ENCODE measurements at regions not wholly inside any gene's neighbourhood (a gene's known extent, or its start where the extent isn't known, plus 50 kb on each side); places are given as distances from the start of the nearest gene placed in this dataset.
A peak's percentile ranks its signal among the peaks of the same experiment; 100 is the strongest.

- 77% methylated on average over 2 of the region's 2 CpGs for WGBS (ENCODE audit: low lambda C conversion rate)
- Histone ChIP-seq H3K79me2 (ENCODE audit: insufficient read depth) (no peaks in the 10 kb centered on the region), H3K9me2 (no peaks in the 10 kb centered on the region), H3K27ac (ENCODE audit: low read depth in 2 of 2, low read length in 1 of 2) (no peak overlapping the region), H3K9ac (no peak overlapping the region), H2AFZ (ENCODE audit: low read depth) (no peak overlapping the region), H3K4me1 (ENCODE audit: control insufficient read depth in 1 of 2, insufficient read depth in 2 of 2, low read depth in 1 of 2, low read length in 1 of 2) (no peaks in the 10 kb centered on the region), H3K36me3 (replicated peaks in 1 of 2; ENCODE audit: control insufficient read depth in 1 of 2, insufficient read depth in 2 of 2, low read length in 1 of 2) (no peaks in the 10 kb centered on the region), H3K9me3 (no peaks in the 10 kb centered on the region), H3K4me2 (no peak overlapping the region), H3K4me3 (ENCODE audit: low read depth in 2 of 2, low read length in 1 of 2) (no peak overlapping the region), H3F3A (replicated peaks; ENCODE audit: insufficient read depth) (no peaks in the 10 kb centered on the region), H3K27me3 (ENCODE audit: insufficient read depth) (peaks cover 13% of the 10 kb centered on the region; the same call in 1 of the 2 replicates), H4K20me1 (ENCODE audit: insufficient read depth) (no peaks in the 10 kb centered on the region)
- DNase-seq: no peak
- CTCF ChIA-PET: no interaction called here
- TF ChIP-seq TEAD4 (IDR thresholded peaks at IDR 0.05; ENCODE audit: borderline replicate concordance, insufficient read depth): peak; percentile 36; the same call in 1 of the 2 replicates
- no peak for TF ChIP-seq GATA2 (CRISPR knock-in tag; IDR thresholded peaks at IDR 0.05)
- POLR2A ChIA-PET: no interaction called here
Measured at GRCh38 chr2:148582679-148583511, 61.7 kb upstream of the EPC2 start.

DNA sequence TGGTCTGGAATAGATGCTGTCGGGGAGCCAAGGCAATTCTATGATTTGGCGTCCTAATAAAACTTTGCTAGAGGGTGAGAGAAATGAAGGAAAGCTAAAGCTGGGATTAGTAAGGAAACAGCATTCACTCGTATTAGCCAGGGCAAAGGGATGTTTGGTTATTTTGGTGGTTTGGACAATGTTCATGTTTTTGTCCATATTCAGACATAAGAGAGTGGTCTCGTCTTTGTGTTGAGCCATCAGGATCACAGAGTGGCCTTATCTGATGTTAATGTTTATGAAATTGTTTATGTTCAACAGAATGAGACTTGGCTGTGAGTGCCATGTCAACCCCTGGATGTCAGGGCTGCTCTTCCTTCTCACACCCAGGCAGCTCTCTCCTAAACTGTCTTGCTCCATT lies 58.9 kb upstream of the EPC2 start:
- Histone ChIP-seq H4K20me1 (ENCODE audit: insufficient read depth) (no peaks in the 10 kb centered on the region), H3K9me2 (no peaks in the 10 kb centered on the region), H3K79me2 (ENCODE audit: insufficient read depth) (no peaks in the 10 kb centered on the region), H3K36me3 (replicated peaks in 1 of 2; ENCODE audit: control insufficient read depth in 1 of 2, insufficient read depth in 2 of 2, low read length in 1 of 2) (no peaks in the 10 kb centered on the region), H3K27me3 (ENCODE audit: insufficient read depth) (no peaks in the 10 kb centered on the region), H3K9ac (no peak overlapping the region), H3K4me2 (no peak overlapping the region), H2AFZ (ENCODE audit: low read depth) (no peak overlapping the region), H3K27ac (ENCODE audit: low read depth in 2 of 2, low read length in 1 of 2) (no peak overlapping the region), H3K4me3 (ENCODE audit: low read depth in 2 of 2, low read length in 1 of 2) (no peak overlapping the region), H3K9me3 (no peaks in the 10 kb centered on the region), H3F3A (replicated peaks; ENCODE audit: insufficient read depth) (no peaks in the 10 kb centered on the region), H3K4me1 (ENCODE audit: control insufficient read depth in 1 of 2, insufficient read depth in 2 of 2, low read depth in 1 of 2, low read length in 1 of 2) (no peaks in the 10 kb centered on the region)
- no peak for DNase-seq
- POLR2A ChIA-PET: no interaction called here
- TF ChIP-seq GATA2 (CRISPR knock-in tag; IDR thresholded peaks at IDR 0.05) (no peak), ZBTB33 (IDR thresholded peaks at IDR 0.05; ENCODE audit: borderline replicate concordance, low read depth) (no peak), FOSL2 (IDR thresholded peaks at IDR 0.05; ENCODE audit: borderline replicate concordance, low read depth) (no peak), REST (IDR thresholded peaks at IDR 0.05; ENCODE audit: low read depth, low read length) (no peak), MXI1 (IDR thresholded peaks at IDR 0.05; ENCODE audit: low read depth, low read length) (no peak), SIN3A (IDR thresholded peaks at IDR 0.05; ENCODE audit: borderline replicate concordance, low read depth, low read length) (no peak), RAD21 (IDR thresholded peaks at IDR 0.05; ENCODE audit: low read length) (no peak), GABPA (IDR thresholded peaks at IDR 0.05; ENCODE audit: low read depth) (no peak), RFX5 (IDR thresholded peaks at IDR 0.05; ENCODE audit: low read length) (no peak), NRF1 (IDR thresholded peaks at IDR 0.05; ENCODE audit: low read depth, low read length) (no peak), CHD2 (IDR thresholded peaks at IDR 0.05; ENCODE audit: low read length, partially characterized antibody) (no peak), JUND (IDR thresholded peaks at IDR 0.05) (no peak), NFIC (IDR thresholded peaks at IDR 0.05; ENCODE audit: borderline replicate concordance) (no peak)
- TF ChIP-seq, protein P1, sequence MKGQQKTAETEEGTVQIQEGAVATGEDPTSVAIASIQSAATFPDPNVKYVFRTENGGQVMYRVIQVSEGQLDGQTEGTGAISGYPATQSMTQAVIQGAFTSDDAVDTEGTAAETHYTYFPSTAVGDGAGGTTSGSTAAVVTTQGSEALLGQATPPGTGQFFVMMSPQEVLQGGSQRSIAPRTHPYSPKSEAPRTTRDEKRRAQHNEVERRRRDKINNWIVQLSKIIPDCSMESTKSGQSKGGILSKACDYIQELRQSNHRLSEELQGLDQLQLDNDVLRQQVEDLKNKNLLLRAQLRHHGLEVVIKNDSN (IDR thresholded peaks at IDR 0.05; ENCODE audit: borderline replicate concordance, low read depth): no peak
- TF ChIP-seq, protein P2, sequence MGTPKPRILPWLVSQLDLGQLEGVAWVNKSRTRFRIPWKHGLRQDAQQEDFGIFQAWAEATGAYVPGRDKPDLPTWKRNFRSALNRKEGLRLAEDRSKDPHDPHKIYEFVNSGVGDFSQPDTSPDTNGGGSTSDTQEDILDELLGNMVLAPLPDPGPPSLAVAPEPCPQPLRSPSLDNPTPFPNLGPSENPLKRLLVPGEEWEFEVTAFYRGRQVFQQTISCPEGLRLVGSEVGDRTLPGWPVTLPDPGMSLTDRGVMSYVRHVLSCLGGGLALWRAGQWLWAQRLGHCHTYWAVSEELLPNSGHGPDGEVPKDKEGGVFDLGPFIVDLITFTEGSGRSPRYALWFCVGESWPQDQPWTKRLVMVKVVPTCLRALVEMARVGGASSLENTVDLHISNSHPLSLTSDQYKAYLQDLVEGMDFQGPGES (IDR thresholded peaks at IDR 0.05; ENCODE audit: low read depth, low read length): no peak
- TF ChIP-seq, protein P3, sequence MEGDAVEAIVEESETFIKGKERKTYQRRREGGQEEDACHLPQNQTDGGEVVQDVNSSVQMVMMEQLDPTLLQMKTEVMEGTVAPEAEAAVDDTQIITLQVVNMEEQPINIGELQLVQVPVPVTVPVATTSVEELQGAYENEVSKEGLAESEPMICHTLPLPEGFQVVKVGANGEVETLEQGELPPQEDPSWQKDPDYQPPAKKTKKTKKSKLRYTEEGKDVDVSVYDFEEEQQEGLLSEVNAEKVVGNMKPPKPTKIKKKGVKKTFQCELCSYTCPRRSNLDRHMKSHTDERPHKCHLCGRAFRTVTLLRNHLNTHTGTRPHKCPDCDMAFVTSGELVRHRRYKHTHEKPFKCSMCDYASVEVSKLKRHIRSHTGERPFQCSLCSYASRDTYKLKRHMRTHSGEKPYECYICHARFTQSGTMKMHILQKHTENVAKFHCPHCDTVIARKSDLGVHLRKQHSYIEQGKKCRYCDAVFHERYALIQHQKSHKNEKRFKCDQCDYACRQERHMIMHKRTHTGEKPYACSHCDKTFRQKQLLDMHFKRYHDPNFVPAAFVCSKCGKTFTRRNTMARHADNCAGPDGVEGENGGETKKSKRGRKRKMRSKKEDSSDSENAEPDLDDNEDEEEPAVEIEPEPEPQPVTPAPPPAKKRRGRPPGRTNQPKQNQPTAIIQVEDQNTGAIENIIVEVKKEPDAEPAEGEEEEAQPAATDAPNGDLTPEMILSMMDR (IDR thresholded peaks at IDR 0.05): no peak
- 64% methylated on average over 4 of the region's 4 CpGs for WGBS (ENCODE audit: low lambda C conversion rate)
- CTCF ChIA-PET: interaction anchor here (2.0 kb wide), 1 partner anchor 596 kb away, joined by 4 read pairs; no protein-coding TSS in a partner anchor
